Lung (tissue), 11 donors: ENCODE measurements at regions not wholly inside any gene's neighbourhood (a gene's known extent, or its start where the extent isn't known, plus 50 kb on each side); places are given as distances from the start of the nearest gene placed in this dataset.

ENCODE experiments used
- ATAC-seq: fragments of 200-7000 bp; cut with Tn5 transposase; one replicate; pipeline ENCODE4 v1.9.1; 2020; ENCODE audit warnings: moderate number of reproducible peaks; ENCODE audit not compliant: insufficient read depth, low FRiP score
- DNase-seq, 3 donors: peaks; one replicate each; pipeline ENCODE4 v3.0.0-alpha.2; 2013 to 2017
- H3K27ac ChIP-seq, 2 donors: one replicate each; pipeline ENCODE4 v1.5.1; 2013; ENCODE audit warnings: mild to moderate bottlenecking in 2 of 2, moderate library complexity in 2 of 2, control low read depth in 1 of 2, inconsistent platforms in 1 of 2, low read depth in 1 of 2, low read length in 1 of 2
- H3K27me3 ChIP-seq, 3 donors: one replicate each; pipeline ENCODE4 v1.5.1; 2013; ENCODE audit warnings: low read length in 2 of 3; ENCODE audit not compliant: control insufficient read depth in 3 of 3, insufficient read depth in 3 of 3
- H3K36me3 ChIP-seq, 4 donors: one replicate each; pipeline ENCODE4 v1.5.1; 2013; ENCODE audit warnings: low read length in 4 of 4, mild to moderate bottlenecking in 1 of 4, moderate library complexity in 1 of 4; ENCODE audit not compliant: control insufficient read depth in 4 of 4, insufficient read depth in 4 of 4
- H3K4me1 ChIP-seq, 5 donors: one replicate each; pipeline ENCODE4 v1.5.1; 2013; ENCODE audit warnings: low read length in 5 of 5, mild to moderate bottlenecking in 2 of 5, moderate library complexity in 1 of 5; ENCODE audit not compliant: control insufficient read depth in 5 of 5, insufficient read depth in 5 of 5
- H3K4me3 ChIP-seq: one replicate; pipeline ENCODE4 v1.5.1; 2013; ENCODE audit warnings: mild to moderate bottlenecking, control low read depth, moderate library complexity
- H3K9ac ChIP-seq, 2 donors: one replicate each; pipeline ENCODE4 v1.5.1; 2013; ENCODE audit warnings: low read length in 2 of 2, control low read depth in 1 of 2; ENCODE audit not compliant: insufficient read depth in 1 of 2
- H3K9me3 ChIP-seq, 4 donors: one replicate each; pipeline ENCODE4 v1.5.1; 2013; ENCODE audit warnings: low read length in 3 of 4, mild to moderate bottlenecking in 1 of 4, moderate library complexity in 1 of 4; ENCODE audit not compliant: control insufficient read depth in 4 of 4, insufficient read depth in 3 of 4
- WGBS, 2 donors: extraction: QIAGEN DNeasy Blood & Tissue Kit; methylation state at CpG; one replicate each; pipeline ENCODE4 v1.1.7; 2013; 5-methylcytosine and 5-hydroxymethylcytosine counted together
- TF ChIP-seq, protein P1 (sequence below): IDR thresholded peaks from 2 replicates; pipeline ENCODE4 v1.5.1; 2012; ENCODE audit warnings: mild to moderate bottlenecking; ENCODE audit errors: control extremely low read depth, extremely low read depth
- donor health status: control.
- donor health status: control.
- donor health status: Bipolar disorder and iron deficiency.
- donor health status: healthy.
- donor health status: DM: yes; HTN: yes; CAD: no.

- Histone ChIP-seq H3K36me3 (no peaks in the 10 kb centered on the region), H3K9me3 (peaks cover 0 to 3% (median 0%) of the 10 kb centered on the region in 4 donors), H3K9ac (no peak overlapping the region), H3K27me3 (no peaks in the 10 kb centered on the region), H3K27ac (no peak overlapping the region), H3K4me3 (no peak overlapping the region), H3K4me1 (peaks cover 0 to 18% (median 4%) of the 10 kb centered on the region in 5 donors)
- ATAC-seq, result no peak
- no peak for DNase-seq
- 83 to 92% methylated on average over 5 of the region's 5 CpGs for WGBS, 2 donors
- TF ChIP-seq, protein P1, sequence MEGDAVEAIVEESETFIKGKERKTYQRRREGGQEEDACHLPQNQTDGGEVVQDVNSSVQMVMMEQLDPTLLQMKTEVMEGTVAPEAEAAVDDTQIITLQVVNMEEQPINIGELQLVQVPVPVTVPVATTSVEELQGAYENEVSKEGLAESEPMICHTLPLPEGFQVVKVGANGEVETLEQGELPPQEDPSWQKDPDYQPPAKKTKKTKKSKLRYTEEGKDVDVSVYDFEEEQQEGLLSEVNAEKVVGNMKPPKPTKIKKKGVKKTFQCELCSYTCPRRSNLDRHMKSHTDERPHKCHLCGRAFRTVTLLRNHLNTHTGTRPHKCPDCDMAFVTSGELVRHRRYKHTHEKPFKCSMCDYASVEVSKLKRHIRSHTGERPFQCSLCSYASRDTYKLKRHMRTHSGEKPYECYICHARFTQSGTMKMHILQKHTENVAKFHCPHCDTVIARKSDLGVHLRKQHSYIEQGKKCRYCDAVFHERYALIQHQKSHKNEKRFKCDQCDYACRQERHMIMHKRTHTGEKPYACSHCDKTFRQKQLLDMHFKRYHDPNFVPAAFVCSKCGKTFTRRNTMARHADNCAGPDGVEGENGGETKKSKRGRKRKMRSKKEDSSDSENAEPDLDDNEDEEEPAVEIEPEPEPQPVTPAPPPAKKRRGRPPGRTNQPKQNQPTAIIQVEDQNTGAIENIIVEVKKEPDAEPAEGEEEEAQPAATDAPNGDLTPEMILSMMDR, result no peak
Measured at GRCh38 chr15:91468871-91469580, 369.0 kb downstream of the SV2B start.

DNA sequence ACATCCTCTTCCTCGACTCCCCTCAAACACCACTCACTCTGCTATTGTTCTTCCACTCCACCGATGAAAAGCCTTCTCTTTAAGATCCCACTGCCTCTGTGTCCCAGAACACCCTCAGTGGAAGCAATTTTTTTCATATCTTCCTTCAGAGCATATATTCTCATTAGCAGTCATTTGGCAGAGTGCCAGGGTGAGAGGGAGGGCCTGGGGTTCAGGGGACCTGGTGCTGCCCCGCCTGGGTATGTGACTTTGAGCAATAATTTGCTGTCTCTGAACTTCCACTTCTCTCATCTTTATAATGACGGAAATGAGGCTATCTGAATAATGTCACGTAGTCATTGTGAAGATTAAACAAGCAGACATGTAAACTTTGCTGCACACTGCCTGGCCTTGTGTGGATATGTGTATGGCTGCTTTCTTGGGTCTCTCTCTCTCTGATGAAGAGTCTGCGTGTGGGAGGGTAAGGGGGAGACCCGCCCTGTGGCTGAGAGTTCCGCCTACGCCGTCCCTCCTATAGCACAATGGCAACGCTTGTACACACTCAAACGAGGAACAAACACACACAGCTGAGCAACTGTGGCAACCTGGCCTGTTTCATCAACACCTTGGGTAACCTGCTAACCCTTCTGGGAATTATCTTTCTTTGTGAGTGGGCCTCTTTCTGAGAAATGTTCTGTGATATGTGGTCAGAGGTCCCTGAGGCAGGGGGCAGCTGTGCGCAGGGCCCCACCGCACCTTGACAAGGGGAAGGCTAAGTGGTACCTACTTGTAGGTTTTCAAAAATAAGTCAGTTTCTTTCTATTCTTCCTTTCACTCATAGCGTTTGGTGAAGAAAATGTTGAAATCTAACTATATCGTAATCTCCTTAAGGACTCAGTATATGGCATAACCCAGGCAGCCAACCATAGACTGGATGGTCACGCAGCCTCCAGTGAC lies 369.8 kb downstream of the SV2B start:
- peaks cover 0 to 23% (median 4%) of the 10 kb centered on the region in 5 donors for H3K4me1 ChIP-seq
- no peak overlapping the region for H3K27ac ChIP-seq
- DNase-seq (peak; percentile 65 to 75 (median 73)), ATAC-seq (no peak)
- H3K4me3 ChIP-seq, result no peak overlapping the region
- H3K27me3 ChIP-seq, result no peaks in the 10 kb centered on the region
- peaks cover 0 to 3% (median 0%) of the 10 kb centered on the region in 4 donors for H3K9me3 ChIP-seq
- H3K36me3 ChIP-seq, result no peaks in the 10 kb centered on the region
- H3K9ac ChIP-seq, result no peak overlapping the region
- 51 to 67% methylated on average over 17 of the region's 17 CpGs for WGBS, 2 donors
- TF ChIP-seq, protein P1, result no peak

GRCh38 chr15:91471468-91471867 lies 371.4 kb downstream of the SV2B start:
- Histone ChIP-seq H3K27ac (no peak overlapping the region), H3K9ac (no peak overlapping the region), H3K27me3 (no peaks in the 10 kb centered on the region), H3K36me3 (no peaks in the 10 kb centered on the region), H3K4me3 (no peak overlapping the region), H3K4me1 (peaks cover 0 to 23% (median 4%) of the 10 kb centered on the region in 5 donors), H3K9me3 (peaks cover 0 to 3% (median 0%) of the 10 kb centered on the region in 4 donors)
- TF ChIP-seq, protein P1, result no peak
- no peak for ATAC-seq
- DNase-seq, result peak in 2 of 3 donors; percentile 24 to 71
- 20 to 39% methylated on average over 6 of the region's 6 CpGs for WGBS, 2 donors
